ENCODE measurements at regions not wholly inside any gene's neighbourhood (a gene's known extent, or its start where the extent isn't known, plus 50 kb on each side); places are given as distances from the start of the nearest gene placed in this dataset.

GRCh38 chrX:26008042-26008441, 130.1 kb upstream of the MAGEB18 start:
- no peak overlapping the region for H3K4me3 ChIP-seq (ENCODE audit: low read depth, low read length)
- TF ChIP-seq CTCF (IDR thresholded peaks at IDR 0.05; ENCODE audit: low read depth, low read length), result no peak
- no peak for TF ChIP-seq POLR2A (IDR thresholded peaks at IDR 0.05; ENCODE audit: extremely low read depth, insufficient read length)
- no peak for TF ChIP-seq MYC (IDR thresholded peaks at IDR 0.05; ENCODE audit: low read depth, low read length)
- TF ChIP-seq MAX (IDR thresholded peaks at IDR 0.05; ENCODE audit: low read depth, low read length), result no peak
- DNase-seq (ENCODE audit: low read depth), result no peak

DNA sequence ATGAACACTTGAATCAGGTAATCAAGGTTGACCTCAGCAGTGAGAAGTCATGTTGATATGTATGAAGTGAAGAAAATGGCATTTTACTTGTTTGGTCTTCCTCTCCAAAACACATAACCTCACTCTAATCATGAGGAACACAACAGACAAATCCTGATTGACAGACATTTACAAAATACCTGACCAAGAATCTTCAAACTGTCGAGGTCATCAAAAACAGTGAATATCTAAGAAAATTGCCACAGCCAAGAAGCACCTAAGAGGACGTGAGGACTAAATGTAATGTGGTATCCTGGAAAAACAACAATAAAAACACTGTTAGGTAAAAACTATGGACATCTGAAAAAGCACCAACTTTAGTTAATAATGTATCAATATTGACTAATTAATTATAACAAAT, 129.5 kb upstream of the MAGEB18 start:
- H3K4me3 ChIP-seq (ENCODE audit: low read depth, low read length), result no peak overlapping the region
- TF ChIP-seq CTCF (IDR thresholded peaks at IDR 0.05; ENCODE audit: low read depth, low read length), result no peak
- no peak for TF ChIP-seq MYC (IDR thresholded peaks at IDR 0.05; ENCODE audit: low read depth, low read length)
- no peak for TF ChIP-seq MAX (IDR thresholded peaks at IDR 0.05; ENCODE audit: low read depth, low read length)
- TF ChIP-seq POLR2A (IDR thresholded peaks at IDR 0.05; ENCODE audit: extremely low read depth, insufficient read length), result no peak
- DNase-seq (ENCODE audit: low read depth), result no peak

- no peak overlapping the region for H3K4me3 ChIP-seq (ENCODE audit: low read depth, low read length)
- TF ChIP-seq MAX (IDR thresholded peaks at IDR 0.05; ENCODE audit: low read depth, low read length) (no peak), POLR2A (IDR thresholded peaks at IDR 0.05; ENCODE audit: extremely low read depth, insufficient read length) (no peak), MYC (IDR thresholded peaks at IDR 0.05; ENCODE audit: low read depth, low read length) (no peak)
- no peak for DNase-seq (ENCODE audit: low read depth)
Measured at GRCh38 chrX:26019386-26019785, 118.8 kb upstream of the MAGEB18 start.

- no peak for DNase-seq (ENCODE audit: low read depth)
- no peak overlapping the region for H3K4me3 ChIP-seq (ENCODE audit: low read depth, low read length)
- TF ChIP-seq POLR2A (IDR thresholded peaks at IDR 0.05; ENCODE audit: extremely low read depth, insufficient read length) (no peak), CTCF (IDR thresholded peaks at IDR 0.05; ENCODE audit: low read depth, low read length) (no peak), MAX (IDR thresholded peaks at IDR 0.05; ENCODE audit: low read depth, low read length) (no peak), MYC (IDR thresholded peaks at IDR 0.05; ENCODE audit: low read depth, low read length) (no peak)
Measured at GRCh38 chrX:26026179-26026578, 112.0 kb upstream of the MAGEB18 start.

GRCh38 chrX:26032111-26032912, 105.8 kb upstream of the MAGEB18 start:
- DNase-seq (ENCODE audit: low read depth), result no peak
- no peak overlapping the region for H3K4me3 ChIP-seq (ENCODE audit: low read depth, low read length)
- TF ChIP-seq CTCF (IDR thresholded peaks at IDR 0.05; ENCODE audit: low read depth, low read length) (no peak), MYC (IDR thresholded peaks at IDR 0.05; ENCODE audit: low read depth, low read length) (no peak), POLR2A (IDR thresholded peaks at IDR 0.05; ENCODE audit: extremely low read depth, insufficient read length) (no peak), MAX (IDR thresholded peaks at IDR 0.05; ENCODE audit: low read depth, low read length) (no peak)

- H3K4me3 ChIP-seq (ENCODE audit: low read depth, low read length), result no peak overlapping the region
- no peak for DNase-seq (ENCODE audit: low read depth)
- TF ChIP-seq CTCF (IDR thresholded peaks at IDR 0.05; ENCODE audit: low read depth, low read length), result no peak
- TF ChIP-seq MAX (IDR thresholded peaks at IDR 0.05; ENCODE audit: low read depth, low read length), result no peak
- no peak for TF ChIP-seq MYC (IDR thresholded peaks at IDR 0.05; ENCODE audit: low read depth, low read length)
- TF ChIP-seq POLR2A (IDR thresholded peaks at IDR 0.05; ENCODE audit: extremely low read depth, insufficient read length), result no peak
Measured at GRCh38 chrX:26037367-26037766, 100.8 kb upstream of the MAGEB18 start.
